Ishikawa (cell line): ENCODE measurements at regions not wholly inside any gene's neighbourhood (a gene's known extent, or its start where the extent isn't known, plus 50 kb on each side); places are given as distances from the start of the nearest gene placed in this dataset.

ENCODE experiments used
- NFIC ChIP-seq: IDR thresholded peaks from 2 replicates; pipeline ENCODE4 v1.6.1; 2012
- REST ChIP-seq: IDR thresholded peaks from 2 replicates; pipeline ENCODE4 v1.6.1; 2012; ENCODE audit warnings: low read depth, mild to moderate bottlenecking

- no peak for TF ChIP-seq REST
- no peak for TF ChIP-seq NFIC
These were observed 183.1 kb upstream of the S100G start for GRCh38 chrX:16466640-16467432.
